HG02763 (cell line): ENCODE measurements at regions not wholly inside any gene's neighbourhood (a gene's known extent, or its start where the extent isn't known, plus 50 kb on each side); places are given as distances from the start of the nearest gene placed in this dataset.

ENCODE experiments used
- ATAC-seq: cut with Tn5 transposase; IDR thresholded peaks from one replicate; pipeline ENCODE4 v1.9.1; 2021; ENCODE audit warnings: mild to moderate bottlenecking, moderate library complexity; ENCODE audit not compliant: unreplicated experiment

DNA sequence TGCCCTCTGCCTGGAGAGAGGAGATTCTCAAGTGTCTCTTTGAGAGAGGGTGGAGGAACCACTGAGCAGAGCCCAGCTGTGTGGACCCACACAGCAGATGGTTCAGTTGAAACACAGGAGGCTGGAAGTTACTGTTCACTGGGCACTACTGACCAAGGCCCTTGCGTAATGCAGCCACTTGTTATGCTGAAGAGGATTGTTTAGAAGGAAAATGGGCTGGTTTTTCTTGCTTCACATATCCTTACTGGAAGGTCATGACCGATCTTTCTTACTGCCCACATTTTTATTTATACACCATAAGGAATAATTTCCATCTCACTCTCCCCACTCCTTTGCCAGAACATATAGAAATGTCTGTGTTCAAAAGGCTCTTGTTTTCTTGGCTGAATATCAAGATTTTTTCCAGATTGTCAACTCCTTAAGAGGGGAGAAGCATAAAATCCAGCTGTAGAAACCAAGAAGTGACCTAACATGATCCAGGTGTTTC lies 375.1 kb upstream of the DDHD1 start:
- ATAC-seq = no peak

DNA sequence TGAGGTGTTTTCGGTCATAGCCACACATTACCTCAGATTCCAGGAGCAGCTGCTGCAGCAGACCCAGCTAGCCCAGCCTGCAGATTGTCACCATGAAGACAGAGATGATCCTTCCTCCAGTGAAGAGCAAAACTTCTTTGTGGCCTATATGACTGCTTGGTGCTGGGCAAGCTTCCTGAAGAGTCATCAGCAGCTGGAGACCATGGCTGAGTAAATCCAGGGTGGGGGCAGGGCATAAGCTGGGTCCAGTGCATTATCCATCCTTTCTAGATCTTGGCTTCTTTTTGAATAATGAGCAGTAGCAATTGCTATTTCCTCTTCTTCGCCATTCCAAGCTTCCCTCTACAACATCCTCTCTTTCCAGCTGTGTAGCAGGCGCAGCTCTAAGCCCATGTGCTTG lies 373.1 kb upstream of the DDHD1 start:
- no peak for ATAC-seq

DNA sequence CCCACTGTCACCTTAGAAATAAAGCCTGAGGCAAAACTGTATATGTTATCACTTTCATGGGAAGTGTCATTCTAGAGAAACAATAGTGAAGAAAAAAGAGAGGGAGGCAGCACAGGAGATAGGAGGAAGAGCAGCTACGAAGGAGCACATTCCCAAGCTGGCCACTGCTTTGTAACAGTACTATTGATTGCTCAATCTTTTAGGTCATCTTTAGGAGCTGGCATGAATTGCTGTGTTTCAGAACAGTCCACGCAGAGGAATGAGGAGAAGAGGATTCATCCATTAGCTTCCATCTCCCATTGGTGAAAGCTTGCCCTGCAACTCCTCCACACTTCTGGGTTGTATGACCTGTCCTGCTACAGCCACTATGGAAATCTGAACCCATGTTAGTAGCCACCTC lies 372.5 kb upstream of the DDHD1 start:
- no peak for ATAC-seq

DNA sequence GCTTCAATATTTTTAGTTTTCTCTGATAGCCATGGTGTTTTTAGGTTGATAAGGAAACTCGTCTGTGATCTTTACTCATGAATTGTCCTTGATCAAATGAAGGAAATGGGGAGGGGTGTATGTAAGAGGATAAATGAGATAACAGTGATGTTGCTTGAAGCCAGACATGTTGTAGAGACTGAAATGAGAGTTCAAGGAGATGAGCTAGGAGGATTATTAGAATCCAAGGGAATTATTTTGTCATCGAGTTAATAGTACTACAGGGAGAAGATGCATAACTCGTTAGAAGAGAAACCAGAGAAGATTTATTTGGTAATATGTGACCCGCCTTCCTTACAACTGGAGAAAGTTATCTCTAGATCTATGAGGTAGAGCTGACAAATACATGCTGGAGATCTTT lies 371.3 kb upstream of the DDHD1 start:
- ATAC-seq = no peak

DNA sequence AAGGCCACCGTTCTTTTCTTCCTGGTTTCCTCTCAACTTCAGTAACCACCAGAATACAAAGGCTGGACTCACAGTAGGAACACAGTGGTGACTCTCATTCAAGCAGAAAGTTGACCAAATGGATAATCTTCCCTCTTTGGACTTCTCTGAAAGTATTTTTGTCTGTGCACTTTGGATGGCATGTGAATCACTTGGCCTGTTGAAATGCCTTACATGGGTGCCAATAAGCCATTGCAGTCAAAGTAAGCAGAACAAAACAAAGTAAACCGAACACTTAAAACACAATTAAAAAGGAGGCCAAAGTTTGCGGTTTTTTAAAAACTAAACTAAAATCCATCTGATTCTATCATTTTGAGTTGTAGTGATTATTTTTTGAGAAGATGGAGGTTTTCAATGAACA lies 370.1 kb upstream of the DDHD1 start:
- ATAC-seq = no peak

DNA sequence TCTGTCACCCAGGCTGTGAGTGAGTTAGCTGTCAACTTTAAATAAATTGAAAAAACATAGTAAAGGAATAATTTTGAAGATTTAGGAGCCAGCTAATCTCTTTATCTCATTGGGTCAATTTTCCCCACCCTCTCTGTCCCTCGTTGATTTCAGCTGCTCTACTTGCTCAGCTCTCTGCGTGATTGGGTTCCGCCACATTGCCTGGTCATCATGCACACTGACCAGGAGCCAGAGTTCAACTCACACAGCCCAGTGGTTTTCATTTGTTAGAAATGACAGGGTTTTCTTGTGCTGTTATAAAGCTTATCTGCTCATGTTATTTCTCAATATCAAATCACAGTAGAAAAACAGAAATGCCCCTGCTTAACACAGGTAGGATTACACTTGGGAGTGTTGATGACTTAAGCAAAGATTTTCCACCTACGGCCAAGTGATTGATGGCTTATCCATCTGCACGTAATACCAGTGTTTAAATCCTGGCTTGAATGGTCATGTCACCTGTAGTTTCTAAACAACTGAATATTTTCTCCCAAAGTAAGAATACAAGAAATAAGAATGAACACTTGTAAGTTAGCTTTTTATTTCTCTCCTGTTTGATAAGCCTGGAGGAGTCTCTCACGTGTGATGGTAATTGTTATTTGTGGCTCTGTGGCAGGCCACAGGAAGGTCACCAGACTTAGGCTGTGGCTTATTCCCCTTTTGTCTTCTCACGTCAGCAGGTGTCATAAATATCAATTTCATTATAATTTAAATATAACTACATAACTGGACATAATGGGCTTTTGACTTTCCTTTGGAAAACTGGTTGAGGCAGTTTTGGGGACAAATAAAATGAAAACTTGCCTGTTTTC lies 367.2 kb upstream of the DDHD1 start:
- ATAC-seq = no peak

DNA sequence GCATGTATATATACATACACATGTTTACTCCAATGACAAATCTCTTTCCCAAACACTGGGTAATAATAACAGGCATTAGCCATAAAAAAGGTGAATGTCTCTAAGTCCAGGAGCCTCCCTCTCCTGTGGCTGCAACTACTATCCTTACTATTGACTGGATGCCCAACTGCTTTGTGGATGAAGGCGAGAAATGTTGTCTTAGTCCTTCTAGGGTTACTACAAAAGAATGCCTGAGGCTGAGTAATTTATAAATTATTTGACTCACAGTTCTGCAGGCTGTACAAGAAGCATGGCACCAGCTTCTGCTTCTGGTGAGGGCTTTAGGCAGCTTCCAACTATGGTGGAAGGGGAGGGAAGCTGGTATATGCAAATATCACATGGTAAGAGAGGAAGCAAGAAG lies 366.0 kb upstream of the DDHD1 start:
- no peak for ATAC-seq

DNA sequence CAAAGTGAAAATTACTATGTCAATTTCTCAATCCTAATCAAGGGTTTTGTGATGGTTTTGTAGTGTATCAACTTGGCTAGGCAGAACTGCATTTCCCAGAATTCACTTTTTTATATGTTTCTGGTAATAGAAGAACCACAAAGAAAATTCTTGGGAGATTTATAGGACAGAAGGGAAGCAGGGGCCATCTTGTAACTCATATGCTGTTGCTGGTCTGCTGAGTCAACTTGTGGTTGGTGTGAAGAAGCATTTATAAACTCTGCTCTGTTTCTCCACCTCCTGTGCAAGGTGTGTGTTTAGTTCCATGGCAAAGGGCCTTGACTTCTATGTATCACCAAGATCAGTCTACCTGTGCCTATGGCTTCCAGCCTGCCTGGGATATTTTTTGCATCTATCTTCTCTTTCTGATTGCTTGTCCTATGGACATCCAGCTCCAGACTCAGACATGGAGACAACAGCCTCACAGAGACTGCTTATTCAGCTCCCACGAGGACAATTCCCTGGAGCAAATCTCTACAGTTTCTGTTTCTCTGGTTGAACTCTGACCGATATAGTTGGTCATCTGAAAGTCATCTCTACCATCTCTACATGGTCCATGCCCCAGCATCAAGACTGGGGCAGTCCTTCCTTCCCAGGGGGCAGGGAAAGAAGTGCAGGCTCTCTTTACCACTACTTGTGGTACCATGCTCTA lies 364.3 kb upstream of the DDHD1 start:
- no peak for ATAC-seq

DNA sequence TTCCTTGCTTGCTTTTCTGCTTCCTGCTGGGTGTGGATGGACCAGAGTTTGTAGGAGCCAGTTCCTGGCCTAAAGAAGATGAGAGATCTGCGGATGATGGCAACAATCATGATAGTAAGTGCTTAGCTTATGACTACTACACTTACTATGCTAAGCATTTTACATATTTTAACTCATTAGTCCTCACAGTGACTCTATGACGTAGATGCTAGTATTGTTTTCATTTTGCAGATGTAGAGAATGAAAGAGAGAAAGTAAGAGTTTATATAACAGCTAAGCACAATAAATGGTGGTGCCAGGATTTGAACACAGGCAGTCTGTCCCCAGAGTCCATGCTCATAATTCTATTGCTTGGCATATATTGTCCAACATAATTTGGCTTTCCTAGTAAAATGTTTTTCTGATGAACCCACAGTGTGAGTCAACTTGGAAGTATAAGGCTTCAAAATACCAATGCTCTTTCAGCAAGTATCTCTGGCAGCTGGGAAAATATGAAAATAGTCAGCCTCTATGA lies 363.2 kb upstream of the DDHD1 start:
- no peak for ATAC-seq

DNA sequence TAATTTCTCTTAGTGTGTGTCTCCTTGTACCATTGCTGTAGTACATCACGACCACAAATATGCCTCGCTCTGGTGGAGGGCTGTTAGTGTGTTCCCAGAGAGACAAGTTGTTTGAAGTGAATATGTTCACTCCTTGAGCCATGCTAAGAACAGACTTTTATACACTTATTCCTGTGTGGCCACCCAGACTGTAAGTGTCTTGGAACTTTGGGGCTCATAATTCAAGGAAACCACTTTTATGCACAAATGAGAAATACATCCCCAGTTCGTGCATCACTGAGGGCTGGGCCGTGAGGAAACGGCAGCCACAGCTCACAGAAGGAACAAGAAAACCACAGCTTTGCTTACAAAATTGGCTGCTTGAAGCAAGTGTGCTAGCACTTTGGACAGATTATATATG lies 362.2 kb upstream of the DDHD1 start:
- ATAC-seq = no peak

DNA sequence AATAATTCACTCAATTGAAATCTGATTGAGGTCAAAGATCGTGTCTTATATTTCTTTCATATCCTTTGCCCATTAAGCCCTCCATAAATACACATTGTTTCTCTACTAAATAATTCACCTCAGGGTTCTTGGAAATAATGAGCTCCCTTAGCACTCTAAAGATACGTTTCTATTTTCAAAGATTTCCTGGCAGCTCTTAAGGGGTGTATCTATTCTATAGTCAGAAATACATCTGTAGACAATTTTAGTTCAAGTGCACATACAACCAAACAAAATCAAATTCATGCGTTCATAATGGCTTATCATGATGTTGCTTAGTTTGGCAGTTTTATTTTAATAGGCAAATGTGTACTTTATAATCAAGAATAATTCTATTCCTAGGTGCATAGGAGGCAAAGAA lies 361.1 kb upstream of the DDHD1 start:
- ATAC-seq = no peak

DNA sequence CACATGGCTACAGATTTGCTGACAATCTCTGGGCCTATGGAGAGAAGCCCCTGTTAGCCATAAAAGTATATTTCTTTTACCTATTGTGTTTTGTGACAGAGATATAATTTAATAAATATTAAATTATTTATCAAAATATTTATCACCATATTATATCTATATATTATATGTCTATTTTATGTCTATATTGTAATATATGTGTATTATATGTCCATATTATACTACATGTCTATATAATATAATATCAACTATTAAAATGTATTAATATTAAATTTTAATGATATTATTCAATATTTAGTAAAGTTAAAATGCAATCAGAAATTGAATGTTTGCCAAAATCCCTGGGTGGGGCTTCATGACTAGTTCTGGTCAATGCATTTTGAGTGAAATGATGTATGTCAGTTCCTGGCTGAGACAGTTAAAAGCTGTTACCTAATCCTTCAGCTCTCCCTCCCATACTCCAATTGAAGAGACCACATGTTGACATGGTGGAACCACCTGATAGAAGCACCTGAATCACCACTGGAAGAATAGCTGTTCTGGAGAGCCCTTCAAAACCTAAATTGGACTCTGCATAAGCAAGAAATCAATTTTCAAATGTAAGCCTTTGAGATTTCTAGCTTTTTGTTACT lies 357.3 kb upstream of the DDHD1 start:
- no peak for ATAC-seq

DNA sequence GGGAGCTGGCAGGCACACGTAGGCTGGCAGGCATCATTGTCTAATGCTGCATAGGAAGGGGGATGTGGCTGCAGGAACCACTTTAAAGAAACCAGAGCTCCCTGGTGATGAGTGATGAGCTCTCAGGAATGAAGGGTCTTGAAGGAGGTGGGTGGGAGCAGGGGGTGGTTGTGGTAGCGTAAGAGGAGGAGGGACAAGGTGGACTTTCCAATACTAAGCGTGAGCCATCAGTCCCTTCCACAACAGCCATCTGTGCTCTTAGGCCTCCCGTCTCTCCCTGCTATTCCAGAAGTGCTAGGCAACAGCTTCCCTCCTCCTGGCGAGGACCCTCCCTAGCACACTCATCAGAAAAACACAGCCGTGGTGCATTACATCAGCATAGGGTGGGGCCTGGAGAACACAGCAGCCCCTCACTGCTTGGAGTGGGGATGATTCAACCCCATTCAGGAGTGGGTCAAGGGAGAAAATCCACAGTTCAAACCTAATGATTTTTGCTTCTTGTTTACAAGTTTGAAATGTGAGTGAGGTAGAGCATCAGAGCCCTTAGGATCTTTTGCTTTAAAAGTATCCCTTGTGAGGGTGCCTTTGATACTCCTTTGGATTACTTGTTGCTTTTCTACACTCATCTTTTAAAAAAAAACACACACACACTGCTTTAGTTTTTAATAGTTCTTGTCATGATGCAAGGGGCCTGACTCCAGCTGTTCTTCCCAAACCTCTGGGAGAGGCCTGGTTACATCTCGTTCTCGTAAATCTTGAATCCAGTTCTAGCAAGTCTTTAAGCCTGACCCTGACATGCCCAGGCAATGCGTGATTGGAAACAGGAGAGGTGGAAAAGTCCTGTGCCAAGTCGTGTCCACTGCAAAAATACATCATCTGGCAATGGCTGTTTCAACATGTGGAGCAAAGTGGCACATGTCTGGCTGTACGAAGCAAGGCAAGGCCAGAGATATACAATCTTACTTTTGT lies 356.4 kb upstream of the DDHD1 start:
- no peak for ATAC-seq

DNA sequence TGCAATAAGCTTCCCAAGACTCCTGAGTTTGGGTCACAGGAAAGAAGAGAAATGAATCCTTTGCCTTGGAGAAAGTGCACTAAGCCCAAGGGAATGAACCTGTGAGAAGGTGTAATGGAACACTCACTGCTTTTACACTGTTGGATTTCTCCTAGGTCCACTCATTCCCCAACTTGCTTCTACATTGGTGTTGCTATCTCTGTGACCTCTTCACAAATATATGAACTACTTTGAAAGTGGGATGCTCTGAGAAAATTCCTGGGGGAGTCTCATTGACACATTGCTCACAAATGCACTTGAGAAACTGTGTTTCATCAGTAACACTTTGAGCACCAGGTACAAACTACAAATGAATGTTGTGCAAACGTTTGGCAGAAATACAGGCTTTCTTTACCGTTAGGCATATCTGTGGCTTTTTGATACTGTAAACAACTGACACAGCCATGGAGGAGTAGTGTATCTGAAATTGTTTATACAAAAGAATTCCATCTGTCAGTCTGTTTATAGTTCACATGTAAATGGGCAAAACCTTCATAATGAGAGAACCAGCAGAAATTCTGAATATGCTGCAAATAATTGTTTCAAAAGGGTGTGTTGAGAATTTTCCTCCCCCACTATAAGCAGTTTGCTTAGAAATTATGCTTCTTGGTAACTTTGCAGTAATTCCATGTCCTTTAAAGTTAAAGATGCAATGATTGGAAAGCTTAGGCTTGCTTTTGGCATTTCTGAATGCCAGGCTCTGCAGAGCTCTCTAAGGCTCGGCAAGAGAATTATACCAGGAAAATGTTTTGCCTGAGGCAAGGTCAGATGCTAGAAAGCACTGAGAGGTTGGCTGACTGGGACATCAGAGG lies 348.5 kb upstream of the DDHD1 start:
- no peak for ATAC-seq

DNA sequence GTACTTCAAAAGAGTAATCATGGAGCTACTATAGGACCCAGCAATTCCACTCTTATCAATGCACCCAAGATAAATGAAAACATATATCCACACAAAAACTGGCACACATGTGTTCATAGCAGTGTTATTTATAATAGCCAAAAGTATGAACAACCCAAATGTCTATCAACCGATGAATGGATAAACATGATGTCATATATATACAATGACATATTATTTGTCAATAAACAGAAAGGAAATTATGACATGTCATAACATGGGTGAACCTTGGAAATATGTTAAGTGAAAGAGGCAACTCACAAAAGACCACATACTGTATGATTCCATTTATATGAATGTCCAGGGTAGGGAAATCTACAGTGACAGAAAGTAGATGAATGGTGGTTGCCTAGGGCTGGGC lies 347.1 kb upstream of the DDHD1 start:
- ATAC-seq = no peak

DNA sequence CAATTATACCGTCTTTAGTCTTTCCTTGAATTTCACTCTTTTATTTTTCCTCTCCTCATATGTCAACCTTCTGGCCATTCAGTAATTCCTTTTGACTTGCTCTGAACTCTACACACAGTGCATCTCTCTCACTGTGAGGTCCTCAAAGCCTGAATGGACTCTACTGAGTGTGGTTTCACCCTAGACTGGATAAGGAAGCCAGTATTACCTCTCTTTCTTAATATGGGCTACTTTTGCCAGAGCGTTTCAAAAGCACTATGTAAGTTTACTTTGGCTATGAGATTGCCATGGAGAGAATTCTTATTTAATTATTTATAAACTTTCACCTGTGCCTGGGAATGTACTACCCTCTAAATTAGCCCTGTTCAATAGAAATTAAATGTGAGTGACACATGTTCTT lies 343.5 kb upstream of the DDHD1 start:
- ATAC-seq = no peak

DNA sequence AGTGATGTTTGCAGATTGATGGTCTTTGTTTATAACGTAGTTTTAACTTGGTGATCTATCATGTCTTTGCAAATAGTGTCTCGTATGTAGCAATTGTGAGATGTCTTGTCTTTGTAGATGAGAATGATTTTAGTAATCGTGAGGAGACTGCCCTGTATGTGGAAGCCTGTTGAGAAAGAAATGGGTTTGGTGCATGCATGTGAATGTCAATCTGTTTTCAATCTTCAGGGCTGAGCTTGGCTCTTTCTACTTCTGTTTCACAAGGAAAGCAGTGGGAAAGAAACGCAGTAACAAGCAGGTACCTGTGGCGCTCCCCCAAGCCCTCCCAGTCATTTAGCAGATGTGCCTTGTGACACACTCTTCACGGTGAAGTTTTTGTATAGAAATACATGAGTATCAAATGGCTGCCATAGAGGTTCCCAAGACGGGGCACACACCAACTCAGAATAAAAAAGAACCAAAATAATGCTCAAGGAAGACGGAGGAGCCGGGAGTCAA lies 342.8 kb upstream of the DDHD1 start:
- ATAC-seq = no peak

DNA sequence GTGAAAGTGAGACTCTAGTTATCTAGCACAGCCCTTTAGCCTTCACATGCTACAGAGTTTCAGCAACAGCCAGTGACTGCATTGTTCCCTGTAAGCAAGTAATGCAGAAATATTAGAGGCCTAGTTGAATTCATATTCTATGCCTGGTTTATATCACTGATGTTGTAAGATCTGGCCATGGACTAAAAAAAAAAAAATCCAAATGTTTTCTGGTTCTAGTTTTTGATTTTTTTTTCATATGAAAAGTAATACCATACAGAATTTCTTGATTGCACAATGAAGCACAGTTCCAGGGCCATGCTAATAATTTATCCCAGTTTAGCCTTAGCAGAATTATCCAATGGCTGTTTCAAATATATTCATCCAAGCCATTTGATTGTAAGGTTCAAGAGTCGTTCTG lies 341.5 kb upstream of the DDHD1 start:
- no peak for ATAC-seq

DNA sequence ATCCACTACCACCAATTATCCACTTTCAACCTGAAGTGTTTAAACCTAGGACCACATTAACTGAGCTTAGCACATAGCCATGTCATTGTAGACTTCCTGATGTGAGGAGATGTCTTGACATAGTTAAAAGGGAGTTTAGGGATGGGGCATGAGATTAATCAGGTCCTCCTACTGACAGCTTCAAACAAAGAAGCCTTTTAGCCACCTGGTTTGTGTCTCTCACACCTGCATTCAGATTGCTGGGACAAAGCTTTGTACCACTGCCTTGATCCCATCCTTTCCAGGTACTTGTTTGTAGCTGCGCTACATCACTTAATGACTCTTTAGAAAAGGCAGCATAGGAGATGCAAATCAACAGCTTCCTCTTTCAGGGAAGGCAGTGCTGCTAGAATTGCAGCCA lies 340.7 kb upstream of the DDHD1 start:
- no peak for ATAC-seq
